Uterus (tissue), 3 donors: ENCODE measurements at regions not wholly inside any gene's neighbourhood (a gene's known extent, or its start where the extent isn't known, plus 50 kb on each side); places are given as distances from the start of the nearest gene placed in this dataset.

Experiments
- DNase-seq, 2 donors: peaks; one replicate each; pipeline ENCODE4 v3.0.0-alpha.2; 2019 to 2020
- H3K27ac ChIP-seq, 2 donors: fragments of 200-600 bp; sonication (generic); 1 replicate in 1 of 2; 2 replicates in 1 of 2; pipeline ENCODE4 v1.5.1; 2016 to 2018
- H3K27me3 ChIP-seq, 2 donors: fragments of 200-600 bp; sonication (generic); one replicate each; pipeline ENCODE4 v1.5.1; 2018 to 2019; ENCODE audit warnings: control low read depth in 1 of 2
- H3K36me3 ChIP-seq, 2 donors: fragments of 200-600 bp; sonication (generic); one replicate each; pipeline ENCODE4 v1.5.1; 2019; ENCODE audit warnings: control low read depth in 1 of 2
- H3K4me1 ChIP-seq, 2 donors: fragments of 200-600 bp; sonication (generic); one replicate each; pipeline ENCODE4 v1.5.1; 2018 to 2019; ENCODE audit warnings: control low read depth in 1 of 2
- H3K4me3 ChIP-seq, 2 donors: fragments of 200-600 bp; sonication (generic); 1 replicate in 1 of 2; 2 replicates in 1 of 2; pipeline ENCODE4 v1.5.1; 2018 to 2019; ENCODE audit warnings: mild to moderate bottlenecking in 1 of 2
- H3K9me3 ChIP-seq, 2 donors: fragments of 200-600 bp; sonication (generic); one replicate each; pipeline ENCODE4 v1.5.1; 2019; ENCODE audit warnings: control low read depth in 1 of 2
- POLR2A ChIP-seq, 2 donors: fragments of 450-650 bp; IDR thresholded peaks; one replicate each; pipeline ENCODE4 v1.6.1; 2016; ENCODE audit warnings: antibody characterized with exemption in 2 of 2, mild to moderate bottlenecking in 1 of 2, moderate library complexity in 1 of 2
- intact Hi-C: fragments of 100-400 bp; cut with DNase I; formaldehyde crosslinking; loops from one replicate; pipeline ENCODE4 v1.15.1; 2023; ENCODE audit warnings: low total_unique reads
- TF ChIP-seq, protein P1 (sequence below), 4 experiments: fragments of 200-600 bp in 2 of 4; fragments of 450-650 bp in 2 of 4; sonication (generic) in 2 of 4; IDR thresholded peaks; one replicate each; pipeline ENCODE4 v1.5.1; 2016 to 2019; ENCODE audit warnings: antibody characterized with exemption in 4 of 4, mild to moderate bottlenecking in 2 of 4, moderate library complexity in 1 of 4
- donor health status: DM: yes; HTN: yes; CAD: no.

- intact Hi-C loops, result no loop called here
- Histone ChIP-seq H3K9me3 (no peaks in the 10 kb centered on the region), H3K27me3 (no peaks in the 10 kb centered on the region), H3K4me3 (no peak overlapping the region), H3K27ac (no peak overlapping the region), H3K4me1 (no peaks in the 10 kb centered on the region), H3K36me3 (no peaks in the 10 kb centered on the region)
- DNase-seq, result no peak
- TF ChIP-seq POLR2A (IDR thresholded peaks at IDR 0.05), result no peak
- TF ChIP-seq, protein P1, sequence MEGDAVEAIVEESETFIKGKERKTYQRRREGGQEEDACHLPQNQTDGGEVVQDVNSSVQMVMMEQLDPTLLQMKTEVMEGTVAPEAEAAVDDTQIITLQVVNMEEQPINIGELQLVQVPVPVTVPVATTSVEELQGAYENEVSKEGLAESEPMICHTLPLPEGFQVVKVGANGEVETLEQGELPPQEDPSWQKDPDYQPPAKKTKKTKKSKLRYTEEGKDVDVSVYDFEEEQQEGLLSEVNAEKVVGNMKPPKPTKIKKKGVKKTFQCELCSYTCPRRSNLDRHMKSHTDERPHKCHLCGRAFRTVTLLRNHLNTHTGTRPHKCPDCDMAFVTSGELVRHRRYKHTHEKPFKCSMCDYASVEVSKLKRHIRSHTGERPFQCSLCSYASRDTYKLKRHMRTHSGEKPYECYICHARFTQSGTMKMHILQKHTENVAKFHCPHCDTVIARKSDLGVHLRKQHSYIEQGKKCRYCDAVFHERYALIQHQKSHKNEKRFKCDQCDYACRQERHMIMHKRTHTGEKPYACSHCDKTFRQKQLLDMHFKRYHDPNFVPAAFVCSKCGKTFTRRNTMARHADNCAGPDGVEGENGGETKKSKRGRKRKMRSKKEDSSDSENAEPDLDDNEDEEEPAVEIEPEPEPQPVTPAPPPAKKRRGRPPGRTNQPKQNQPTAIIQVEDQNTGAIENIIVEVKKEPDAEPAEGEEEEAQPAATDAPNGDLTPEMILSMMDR (IDR thresholded peaks at IDR 0.05), result no peak
These were observed 713.4 kb downstream of the IRX1 start for GRCh38 chr5:4309026-4309425.

DNA sequence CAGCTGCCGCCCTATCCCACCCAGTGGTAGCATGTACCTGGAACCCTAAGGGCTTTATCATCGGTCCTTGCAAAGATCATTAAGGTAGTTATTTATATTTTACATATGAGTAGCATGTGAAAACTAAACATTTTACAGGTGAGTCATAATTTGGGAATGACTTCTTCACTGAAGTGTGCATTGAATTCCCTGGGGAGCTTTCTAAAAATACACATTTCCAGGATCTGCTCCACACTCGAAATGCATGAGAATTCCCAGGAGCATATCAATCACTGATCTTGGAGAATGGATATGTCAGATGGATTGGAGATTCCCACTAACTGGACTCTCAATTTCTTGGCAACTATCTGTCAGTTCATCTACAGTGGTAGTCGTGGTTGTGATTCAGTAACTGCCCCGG is 717.5 kb downstream of the IRX1 start:
- Histone ChIP-seq H3K27ac (no peak overlapping the region), H3K36me3 (no peaks in the 10 kb centered on the region), H3K9me3 (no peaks in the 10 kb centered on the region), H3K4me3 (no peak overlapping the region), H3K4me1 (no peaks in the 10 kb centered on the region), H3K27me3 (no peaks in the 10 kb centered on the region)
- DNase-seq, result no peak
- TF ChIP-seq, protein P1 (IDR thresholded peaks at IDR 0.05), result no peak
- TF ChIP-seq POLR2A (IDR thresholded peaks at IDR 0.05), result no peak
- intact Hi-C loops, result no loop called here

DNA sequence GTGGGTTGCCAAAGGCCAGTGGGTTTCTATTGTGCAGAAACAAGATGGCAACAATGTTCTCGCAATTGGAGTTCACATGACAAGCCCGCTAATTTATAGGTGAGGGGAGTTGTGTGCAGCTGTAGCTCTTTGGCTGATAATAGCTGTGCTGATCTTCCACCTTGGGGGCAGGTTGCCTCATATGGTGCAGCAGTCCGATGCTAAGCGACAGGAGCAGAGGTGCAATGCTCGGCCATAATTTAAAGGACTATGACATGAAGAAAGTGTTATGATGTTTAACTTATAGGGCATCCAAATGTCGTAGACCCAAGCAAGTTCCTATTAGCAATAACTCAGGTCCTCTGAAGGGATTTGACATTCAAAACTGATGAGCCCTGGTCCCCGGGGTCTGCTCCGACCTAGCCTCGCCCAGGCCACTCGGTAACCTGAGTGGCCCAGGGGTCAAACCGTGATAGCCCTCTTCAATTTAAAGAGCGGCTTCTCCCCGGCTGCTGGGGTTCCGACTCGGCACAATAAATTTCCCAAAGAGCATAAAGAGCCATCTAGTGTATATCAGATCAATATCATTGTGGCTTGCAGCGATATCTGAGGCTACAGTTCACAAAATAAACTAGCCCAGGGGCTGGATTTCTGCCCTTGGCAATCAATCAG is 724.0 kb downstream of the IRX1 start:
- no peak overlapping the region for H3K27ac ChIP-seq
- no peak for TF ChIP-seq POLR2A (IDR thresholded peaks at IDR 0.05)
- TF ChIP-seq, protein P1 (IDR thresholded peaks at IDR 0.05), result no peak
- no peaks in the 10 kb centered on the region for H3K27me3 ChIP-seq
- DNase-seq, result no peak
- H3K4me3 ChIP-seq, result no peak overlapping the region
- H3K9me3 ChIP-seq, result no peaks in the 10 kb centered on the region
- no peaks in the 10 kb centered on the region for H3K36me3 ChIP-seq
- intact Hi-C loops, result no loop called here
- no peaks in the 10 kb centered on the region for H3K4me1 ChIP-seq

GRCh38 chr5:4330327-4330726 is 734.7 kb downstream of the IRX1 start:
- TF ChIP-seq, protein P1 (IDR thresholded peaks at IDR 0.05), result no peak
- TF ChIP-seq POLR2A (IDR thresholded peaks at IDR 0.05), result no peak
- DNase-seq, result no peak
- H3K4me3 ChIP-seq, result no peak overlapping the region
- H3K27me3 ChIP-seq, result no peaks in the 10 kb centered on the region
- no peak overlapping the region for H3K27ac ChIP-seq
- H3K9me3 ChIP-seq, result no peaks in the 10 kb centered on the region
- H3K4me1 ChIP-seq, result no peaks in the 10 kb centered on the region
- no peaks in the 10 kb centered on the region for H3K36me3 ChIP-seq
- intact Hi-C loops, result no loop called here

DNA sequence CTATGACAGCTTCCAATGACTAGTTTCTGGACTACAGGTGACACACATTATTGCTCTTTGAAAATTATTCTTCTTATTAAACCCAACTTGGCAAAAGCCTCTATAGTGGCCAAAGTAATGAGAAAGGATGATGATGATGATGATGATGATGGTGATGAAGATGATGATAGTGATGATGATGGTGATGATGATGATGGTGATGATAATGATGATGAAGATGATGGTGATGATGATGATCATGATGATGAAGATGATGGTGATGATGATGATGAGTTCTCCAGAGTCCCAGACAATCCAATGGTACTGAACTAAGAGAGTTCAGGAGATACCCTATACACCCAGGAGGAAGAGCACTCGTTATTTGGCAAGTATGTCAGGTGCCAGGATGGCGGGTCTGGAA is 739.4 kb downstream of the IRX1 start:
- Histone ChIP-seq H3K4me3 (no peak overlapping the region), H3K4me1 (no peaks in the 10 kb centered on the region), H3K27ac (no peak overlapping the region), H3K9me3 (no peaks in the 10 kb centered on the region), H3K27me3 (no peaks in the 10 kb centered on the region), H3K36me3 (no peaks in the 10 kb centered on the region)
- no peak for TF ChIP-seq POLR2A (IDR thresholded peaks at IDR 0.05)
- TF ChIP-seq, protein P1 (IDR thresholded peaks at IDR 0.05), result no peak
- intact Hi-C loops, result no loop called here
- DNase-seq, result no peak
